HG03159 (cell line): ENCODE measurements at regions not wholly inside any gene's neighbourhood (a gene's known extent, or its start where the extent isn't known, plus 50 kb on each side); places are given as distances from the start of the nearest gene placed in this dataset.

Experiments
- ATAC-seq: cut with Tn5 transposase; IDR thresholded peaks from one replicate; pipeline ENCODE4 v1.9.1; 2021; ENCODE audit warnings: mild to moderate bottlenecking, moderate library complexity; ENCODE audit not compliant: unreplicated experiment

GRCh38 chr11:127568891-127569290, 568.3 kb upstream of the KIRREL3 start:
- no peak for ATAC-seq

GRCh38 chr11:127567237-127567932, 566.8 kb upstream of the KIRREL3 start:
- ATAC-seq: no peak

- no peak for ATAC-seq
These were observed 564.2 kb upstream of the KIRREL3 start for GRCh38 chr11:127564810-127565209.

- ATAC-seq: no peak
These were observed 559.4 kb upstream of the KIRREL3 start for GRCh38 chr11:127559978-127560377.

GRCh38 chr11:127552446-127552845, 551.9 kb upstream of the KIRREL3 start:
- no peak for ATAC-seq

GRCh38 chr11:127531167-127531566, 530.6 kb upstream of the KIRREL3 start:
- no peak for ATAC-seq

- no peak for ATAC-seq
These were observed 527.7 kb upstream of the KIRREL3 start for GRCh38 chr11:127528297-127528696.

- no peak for ATAC-seq
These were observed 524.0 kb upstream of the KIRREL3 start for GRCh38 chr11:127524618-127525017.

GRCh38 chr11:127521413-127521812, 520.8 kb upstream of the KIRREL3 start:
- no peak for ATAC-seq

- no peak for ATAC-seq
These were observed 507.3 kb upstream of the KIRREL3 start for GRCh38 chr11:127507851-127508250.

GRCh38 chr11:127506647-127507046, 506.1 kb upstream of the KIRREL3 start:
- no peak for ATAC-seq

GRCh38 chr11:127506126-127506525, 505.6 kb upstream of the KIRREL3 start:
- ATAC-seq: no peak

GRCh38 chr11:127496165-127496564, 495.6 kb upstream of the KIRREL3 start:
- ATAC-seq: no peak

- peak; percentile 55 for ATAC-seq
These were observed 492.9 kb upstream of the KIRREL3 start for GRCh38 chr11:127493330-127494022.

- ATAC-seq: no peak
These were observed 491.5 kb upstream of the KIRREL3 start for GRCh38 chr11:127492029-127492428.

- ATAC-seq: no peak
These were observed 491.0 kb upstream of the KIRREL3 start for GRCh38 chr11:127491589-127491988.

GRCh38 chr11:127490896-127491295, 490.3 kb upstream of the KIRREL3 start:
- ATAC-seq: no peak

- no peak for ATAC-seq
These were observed 485.0 kb upstream of the KIRREL3 start for GRCh38 chr11:127485541-127485940.

GRCh38 chr11:127481391-127481790, 480.8 kb upstream of the KIRREL3 start:
- no peak for ATAC-seq

- ATAC-seq: no peak
These were observed 478.3 kb upstream of the KIRREL3 start for GRCh38 chr11:127478826-127479225.

GRCh38 chr11:127474766-127475165, 474.2 kb upstream of the KIRREL3 start:
- ATAC-seq: no peak

- ATAC-seq: no peak
These were observed 471.9 kb upstream of the KIRREL3 start for GRCh38 chr11:127472505-127472904.

GRCh38 chr11:127471662-127472061, 471.1 kb upstream of the KIRREL3 start:
- ATAC-seq: no peak
